GM18867 (cell line): ENCODE measurements at regions not wholly inside any gene's neighbourhood (a gene's known extent, or its start where the extent isn't known, plus 50 kb on each side); places are given as distances from the start of the nearest gene placed in this dataset.
A peak's percentile ranks its signal among the peaks of the same experiment; 100 is the strongest.

Experiments used
- ATAC-seq: cut with Tn5 transposase; IDR thresholded peaks from one replicate; pipeline ENCODE4 v1.9.1; 2021; ENCODE audit warnings: mild to moderate bottlenecking, moderate library complexity; ENCODE audit not compliant: unreplicated experiment

- no peak for ATAC-seq
Observed at GRCh38 chr5:62732677-62733121, 154.1 kb downstream of the LRRC70 start.

- ATAC-seq: no peak
Observed at GRCh38 chr5:62731022-62731421, 152.4 kb downstream of the LRRC70 start.

GRCh38 chr5:62729675-62730074 lies 151.1 kb downstream of the LRRC70 start:
- ATAC-seq: no peak

GRCh38 chr5:62727861-62728260 lies 149.2 kb downstream of the LRRC70 start:
- no peak for ATAC-seq

- no peak for ATAC-seq
Observed at GRCh38 chr5:62727184-62727583, 148.6 kb downstream of the LRRC70 start.

- no peak for ATAC-seq
Observed at GRCh38 chr5:62722360-62722759, 143.7 kb downstream of the LRRC70 start.

- peak; percentile 99 for ATAC-seq
Observed at GRCh38 chr5:62720031-62720441, 141.4 kb downstream of the LRRC70 start.

- ATAC-seq: no peak
Observed at GRCh38 chr5:62719061-62719720, 140.6 kb downstream of the LRRC70 start.

- ATAC-seq: no peak
Observed at GRCh38 chr5:62718324-62718723, 139.7 kb downstream of the LRRC70 start.

GRCh38 chr5:62717301-62717933 lies 138.8 kb downstream of the LRRC70 start:
- ATAC-seq: no peak

- ATAC-seq: no peak
Observed at GRCh38 chr5:62714296-62714695, 135.7 kb downstream of the LRRC70 start.

GRCh38 chr5:62708481-62709325 lies 130.1 kb downstream of the LRRC70 start:
- ATAC-seq: no peak

GRCh38 chr5:62707563-62707962 lies 128.9 kb downstream of the LRRC70 start:
- no peak for ATAC-seq

- ATAC-seq: no peak
Observed at GRCh38 chr5:62707131-62707530, 128.5 kb downstream of the LRRC70 start.

GRCh38 chr5:62705022-62705421 lies 126.4 kb downstream of the LRRC70 start:
- ATAC-seq: no peak

GRCh38 chr5:62702126-62702525 lies 123.5 kb downstream of the LRRC70 start:
- no peak for ATAC-seq

- ATAC-seq: no peak
Observed at GRCh38 chr5:62701036-62701435, 122.4 kb downstream of the LRRC70 start.

- ATAC-seq: no peak
Observed at GRCh38 chr5:62698756-62699155, 120.1 kb downstream of the LRRC70 start.

- ATAC-seq: no peak
Observed at GRCh38 chr5:62695274-62695673, 116.7 kb downstream of the LRRC70 start.

- no peak for ATAC-seq
Observed at GRCh38 chr5:62692946-62693713, 114.5 kb downstream of the LRRC70 start.

GRCh38 chr5:62691946-62692345 lies 113.3 kb downstream of the LRRC70 start:
- ATAC-seq: no peak
